ENCODE measurements at regions not wholly inside any gene's neighbourhood (a gene's known extent, or its start where the extent isn't known, plus 50 kb on each side); places are given as distances from the start of the nearest gene placed in this dataset.

DNA sequence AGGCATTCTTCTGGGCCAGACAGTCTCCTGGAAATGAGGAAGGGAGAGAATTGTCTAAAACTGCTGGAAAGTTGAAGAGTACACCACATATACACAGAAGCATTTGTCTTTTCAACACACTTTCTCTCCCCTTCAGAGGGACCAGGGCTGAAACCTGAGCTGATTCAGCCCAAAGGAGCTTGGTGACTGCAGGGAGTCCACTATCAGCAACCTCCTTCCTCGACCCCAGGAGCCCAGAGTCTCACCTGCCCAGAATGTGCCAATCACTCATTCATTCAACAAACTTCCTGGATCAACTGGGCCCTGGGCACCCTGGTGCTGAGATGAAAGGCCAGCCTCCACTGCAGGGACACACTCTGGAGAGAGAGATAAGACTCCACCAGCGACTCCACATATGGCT is 128.9 kb upstream of the VSTM2B start:
- no peak for DNase-seq (ENCODE audit: low read depth)

DNA sequence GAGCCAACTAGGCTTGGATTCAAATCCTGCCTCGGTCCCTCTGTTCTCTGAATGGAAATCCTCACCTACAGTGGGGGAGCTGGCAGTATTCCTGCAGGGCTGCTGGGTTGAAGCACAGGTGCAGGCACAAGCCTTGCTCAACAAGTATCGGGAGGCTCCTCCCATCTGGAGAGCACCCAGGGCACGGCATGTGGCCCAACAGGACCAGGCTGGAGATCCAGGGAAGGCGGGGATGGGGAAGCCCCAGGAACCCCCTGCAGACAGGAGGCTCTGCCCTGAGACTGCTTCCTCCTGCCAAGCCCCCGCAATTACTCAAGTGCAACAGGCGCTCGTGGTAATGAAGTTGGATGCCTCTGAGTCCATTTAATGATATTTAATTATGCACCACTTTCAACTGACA is 128.0 kb upstream of the VSTM2B start:
- no peak for DNase-seq (ENCODE audit: low read depth)

DNA sequence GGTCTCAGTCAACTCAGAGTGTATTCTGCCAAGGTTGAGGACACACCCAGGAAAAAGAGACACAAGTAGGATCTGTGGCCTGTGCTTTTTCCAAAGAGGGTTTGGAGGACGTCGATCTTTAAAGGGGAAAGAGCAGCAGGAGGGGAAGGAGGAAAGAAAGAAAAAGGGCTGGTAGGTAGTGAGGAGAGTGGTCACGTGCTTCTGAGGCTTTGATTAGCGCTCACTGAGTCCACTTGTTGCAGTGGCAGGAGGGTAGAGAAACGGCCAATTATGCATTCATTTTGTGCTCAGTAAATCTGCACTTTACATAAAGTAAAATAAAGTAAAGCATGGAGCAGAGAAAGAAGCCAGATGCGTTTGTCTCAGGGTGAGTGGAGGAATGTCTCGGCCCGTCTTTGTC is 126.0 kb upstream of the VSTM2B start:
- no peak for DNase-seq (ENCODE audit: low read depth)

DNA sequence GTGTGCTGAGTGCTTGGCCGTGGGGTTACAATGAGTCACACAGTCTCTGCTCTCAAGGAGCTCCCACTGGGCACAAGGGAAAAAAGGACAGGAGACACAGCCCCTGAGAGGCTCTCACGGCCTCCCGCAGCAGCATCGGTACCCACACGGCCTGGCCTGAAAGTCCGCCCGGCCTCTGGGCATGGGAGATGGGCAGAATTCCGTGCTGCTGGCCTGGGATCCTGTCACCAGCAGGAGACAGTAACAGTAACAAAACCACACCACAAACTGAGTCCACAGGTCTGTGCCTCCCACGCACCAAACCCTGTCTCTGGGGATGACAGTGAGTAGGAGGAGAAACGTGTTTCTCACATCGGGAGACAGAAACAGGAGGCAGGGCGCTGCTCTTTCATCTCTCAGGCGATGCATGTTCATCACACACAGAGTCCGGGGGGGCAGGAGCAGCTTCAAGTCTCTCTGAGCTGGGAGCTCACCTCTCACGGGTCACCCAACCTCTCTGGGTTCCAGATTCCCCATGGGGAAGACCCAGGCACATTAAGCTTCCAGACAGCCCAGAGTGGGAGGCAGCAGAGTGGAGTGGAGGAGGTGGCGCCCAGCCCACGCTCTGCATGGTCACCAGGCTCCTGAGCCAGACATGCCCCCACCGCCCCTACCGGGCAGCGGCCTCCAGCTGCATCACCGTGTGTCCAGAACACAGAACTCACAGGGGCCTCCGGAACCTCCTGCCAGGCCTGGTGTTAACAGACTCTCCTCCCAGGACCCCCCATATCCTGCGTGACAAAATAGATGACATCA is 124.7 kb upstream of the VSTM2B start:
- DNase-seq (ENCODE audit: low read depth): no peak

DNA sequence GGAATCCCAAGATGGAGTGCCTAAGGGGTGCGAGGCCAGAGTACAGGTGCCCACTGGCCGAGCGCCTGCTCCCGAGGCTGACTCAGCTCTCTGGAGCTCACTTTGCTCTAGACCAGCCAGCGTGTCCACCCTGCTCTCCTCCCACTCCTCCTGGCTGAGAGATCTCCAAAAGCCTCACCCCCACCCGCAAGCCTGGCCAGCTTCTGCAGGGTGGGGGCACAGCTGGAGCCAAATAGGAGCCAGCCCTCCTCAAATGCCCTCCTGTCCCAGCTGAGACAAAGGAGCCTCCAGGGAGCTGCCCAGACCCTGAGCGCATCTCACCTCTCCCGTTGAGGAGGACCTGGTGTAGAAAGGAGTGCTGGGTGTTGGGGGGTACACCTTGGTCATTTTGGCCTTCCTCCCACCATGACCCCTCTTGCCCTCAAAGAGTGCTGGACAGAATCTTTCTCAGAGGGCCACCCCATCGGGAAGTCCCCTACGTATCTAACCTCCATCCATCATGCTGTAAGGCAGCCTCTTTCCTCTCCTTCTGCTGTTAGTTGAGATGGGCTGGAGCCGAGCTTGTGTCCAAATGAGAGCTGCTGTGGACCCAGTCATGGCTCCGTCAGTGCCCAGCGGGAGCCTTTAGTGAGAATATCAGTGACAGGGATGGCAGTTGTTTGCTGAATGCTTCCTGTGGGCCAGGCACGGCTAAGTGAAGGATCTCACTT is 123.9 kb upstream of the VSTM2B start:
- no peak for DNase-seq (ENCODE audit: low read depth)

DNA sequence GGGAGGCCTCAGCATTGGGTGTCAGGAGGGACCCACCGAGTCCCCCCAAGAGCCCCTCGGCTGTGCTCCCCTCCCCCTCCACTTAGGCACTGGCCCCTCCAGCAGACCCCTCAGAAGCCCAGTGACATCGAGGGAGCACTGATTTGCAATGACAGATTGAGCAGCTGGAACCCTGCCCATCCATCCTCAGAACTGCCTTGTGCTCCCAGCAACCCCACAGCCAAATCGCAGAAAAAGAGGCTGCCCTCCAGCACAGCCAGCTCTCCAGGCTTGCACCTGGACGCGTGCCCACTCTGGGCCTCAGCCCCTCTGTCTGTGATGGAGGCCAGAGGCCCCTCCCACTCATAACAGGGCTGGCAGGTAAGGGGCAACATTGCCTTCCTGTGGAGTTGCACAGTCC is 123.2 kb upstream of the VSTM2B start:
- DNase-seq (ENCODE audit: low read depth): no peak

DNA sequence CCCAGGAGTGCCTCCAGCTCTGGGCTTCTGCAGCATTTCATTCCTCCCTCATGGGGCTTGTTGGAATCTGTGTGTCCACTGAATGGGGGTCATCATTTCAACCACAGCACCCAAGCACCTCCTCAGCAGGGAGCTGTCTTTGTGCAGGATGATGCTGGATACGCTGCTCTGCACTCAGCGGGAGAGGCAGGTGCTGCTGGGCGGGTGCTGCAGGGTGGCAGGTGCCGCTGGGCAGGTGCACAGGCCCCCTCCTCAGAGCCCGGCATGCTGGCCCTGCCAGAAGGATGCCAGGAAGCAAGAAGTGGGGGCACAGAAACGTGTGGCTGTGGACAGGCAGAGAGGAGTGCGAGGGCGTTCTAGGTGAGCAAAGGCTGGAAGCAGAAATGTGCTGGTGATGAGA is 121.8 kb upstream of the VSTM2B start:
- no peak for DNase-seq (ENCODE audit: low read depth)

DNA sequence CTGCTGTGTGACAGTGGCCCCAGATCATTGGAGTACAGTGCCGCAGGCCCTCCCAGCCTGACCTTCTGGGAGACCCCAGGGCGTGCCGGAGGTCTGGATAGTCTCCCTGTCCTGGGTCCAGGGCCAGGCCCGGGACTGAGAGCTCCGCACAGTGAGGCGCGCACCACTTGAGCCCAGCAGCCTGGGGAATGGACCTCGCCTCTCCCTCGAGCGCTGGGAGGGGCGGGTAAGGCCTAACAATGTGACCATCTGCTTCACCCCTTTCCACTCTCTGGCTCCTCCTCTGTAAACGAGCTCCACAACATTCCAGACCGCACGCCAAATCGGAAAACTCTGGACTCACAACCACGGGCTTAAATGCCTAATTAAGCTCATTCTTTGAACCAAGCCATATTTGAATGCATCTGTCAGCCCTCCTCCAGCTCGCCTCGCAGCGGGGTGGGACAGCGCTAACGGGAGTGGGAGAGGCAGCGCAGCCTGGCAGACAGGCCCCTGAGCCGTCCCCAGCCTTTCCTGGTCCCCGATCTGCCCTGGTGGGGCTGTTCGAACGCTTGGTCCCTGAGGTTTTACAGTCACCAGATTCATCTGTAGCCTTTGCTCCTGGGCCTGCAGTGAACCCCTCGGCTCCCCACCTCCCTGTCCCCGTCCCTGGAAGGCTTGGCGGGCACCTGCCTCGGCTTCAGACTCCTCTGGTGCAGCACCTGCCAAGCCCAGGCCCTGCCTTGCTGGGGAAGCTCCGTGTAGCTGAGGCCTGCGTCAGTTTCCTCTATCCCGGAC is 120.7 kb upstream of the VSTM2B start:
- no peak for DNase-seq (ENCODE audit: low read depth)

DNA sequence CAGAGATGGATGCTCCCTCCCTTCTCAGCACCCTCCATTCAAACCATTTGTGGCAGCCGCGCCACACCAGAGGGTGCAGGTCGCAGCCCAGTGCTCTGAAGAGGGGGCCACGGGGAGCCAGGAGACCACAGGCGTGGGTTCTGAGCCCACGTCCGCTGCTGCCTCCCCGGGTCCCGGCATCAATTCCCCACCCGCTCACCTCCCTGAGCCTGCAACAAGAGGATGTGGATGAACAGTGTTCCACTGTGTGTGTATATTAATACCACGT is 120.1 kb upstream of the VSTM2B start:
- no peak for DNase-seq (ENCODE audit: low read depth)

DNA sequence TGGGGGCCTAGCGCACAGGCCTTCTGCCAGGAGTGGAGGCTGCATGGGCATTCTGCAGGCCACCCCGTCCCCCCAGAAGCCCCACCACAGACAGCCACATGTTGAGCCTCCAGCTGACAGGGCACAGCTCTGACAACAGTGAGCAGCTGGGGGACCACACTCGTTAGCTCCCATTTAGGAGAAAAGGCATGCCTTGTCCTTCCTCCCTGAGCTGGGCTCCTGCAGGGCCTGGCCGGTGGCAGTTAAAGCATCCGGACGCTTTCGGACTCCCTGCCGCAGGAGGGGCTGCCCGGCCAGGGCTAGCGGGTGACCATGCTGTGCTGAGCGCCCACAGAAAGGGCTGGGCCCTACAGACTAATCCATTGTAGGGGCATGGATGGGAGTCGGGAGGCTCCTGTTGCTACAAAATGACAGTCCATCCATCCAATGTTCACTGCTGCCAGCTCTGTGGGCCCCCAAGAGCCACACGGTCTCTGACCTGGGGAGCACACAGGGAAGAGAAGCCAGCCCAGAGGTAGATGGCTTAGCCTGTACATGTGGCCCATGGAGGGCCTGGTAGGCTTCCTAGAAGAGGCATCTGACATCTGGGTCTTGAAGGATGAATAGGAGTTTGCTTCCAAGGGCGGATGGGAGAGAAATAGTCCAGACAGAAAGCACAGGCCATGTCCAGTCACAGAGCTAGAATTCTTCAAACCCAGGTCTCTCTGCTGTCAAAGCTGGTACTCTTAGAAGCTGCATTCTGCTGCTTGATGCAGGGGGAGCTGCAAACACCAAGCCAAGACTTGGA is 116.5 kb upstream of the VSTM2B start:
- DNase-seq (ENCODE audit: low read depth): no peak

DNA sequence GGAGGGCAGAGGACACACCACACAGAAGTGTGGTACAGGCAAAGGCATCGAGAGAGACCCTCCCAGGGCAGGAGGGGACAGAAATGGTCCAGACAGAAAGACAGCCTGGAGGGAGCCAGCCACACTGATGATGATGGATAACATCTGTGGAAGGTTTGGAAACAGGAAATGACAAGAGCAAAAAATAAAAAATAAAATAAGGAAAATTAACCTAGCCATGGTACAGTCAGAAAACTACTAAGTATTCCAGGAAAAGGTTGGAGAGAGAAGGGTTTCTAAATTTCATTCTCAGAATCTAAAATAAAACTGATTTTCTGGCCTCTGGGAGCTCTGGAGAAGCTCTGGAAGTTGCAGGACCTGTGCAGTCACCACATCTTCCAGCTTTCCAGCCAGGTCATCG is 115.2 kb upstream of the VSTM2B start:
- DNase-seq (ENCODE audit: low read depth): no peak

DNA sequence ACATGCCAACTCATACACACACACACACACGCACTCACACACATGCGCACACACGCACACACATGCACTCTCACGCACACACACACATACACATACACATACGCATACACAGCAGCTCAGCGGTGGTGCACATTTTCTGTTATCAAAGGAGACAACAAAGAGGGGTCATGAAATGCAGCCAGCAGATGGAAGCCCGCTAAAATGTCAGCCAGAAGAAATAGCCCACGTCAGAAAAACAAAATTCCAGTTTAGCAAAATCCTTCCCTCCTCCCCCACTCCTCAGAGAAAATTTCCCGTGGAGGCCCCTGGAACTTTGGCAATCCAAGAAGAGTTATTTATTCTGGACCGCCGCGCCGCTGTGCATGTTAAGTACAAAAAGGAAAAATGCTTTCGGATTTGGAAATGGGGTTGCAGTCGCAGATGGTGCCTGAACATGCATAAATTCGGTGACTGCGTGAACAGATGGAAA is 114.6 kb upstream of the VSTM2B start:
- DNase-seq (ENCODE audit: low read depth): no peak

DNA sequence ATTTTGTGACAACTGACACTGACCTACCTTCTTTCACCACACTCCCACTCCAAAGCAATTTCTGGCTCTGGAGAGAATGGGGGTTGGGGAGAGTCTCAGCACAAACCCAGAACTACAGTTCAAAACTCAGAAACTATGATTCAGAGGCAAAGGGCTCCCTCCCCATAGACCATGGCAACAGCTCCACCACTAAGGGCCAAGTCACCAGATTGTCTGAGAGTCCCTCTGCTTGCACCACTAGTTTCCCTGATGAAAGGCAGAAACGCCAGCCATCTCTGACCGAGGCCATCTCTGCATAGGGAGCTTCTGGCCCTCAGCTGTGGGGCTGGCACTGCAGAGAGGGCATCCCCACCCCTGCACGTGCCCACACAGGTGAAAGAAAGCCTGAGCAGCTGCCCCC is 112.4 kb upstream of the VSTM2B start:
- no peak for DNase-seq (ENCODE audit: low read depth)

DNA sequence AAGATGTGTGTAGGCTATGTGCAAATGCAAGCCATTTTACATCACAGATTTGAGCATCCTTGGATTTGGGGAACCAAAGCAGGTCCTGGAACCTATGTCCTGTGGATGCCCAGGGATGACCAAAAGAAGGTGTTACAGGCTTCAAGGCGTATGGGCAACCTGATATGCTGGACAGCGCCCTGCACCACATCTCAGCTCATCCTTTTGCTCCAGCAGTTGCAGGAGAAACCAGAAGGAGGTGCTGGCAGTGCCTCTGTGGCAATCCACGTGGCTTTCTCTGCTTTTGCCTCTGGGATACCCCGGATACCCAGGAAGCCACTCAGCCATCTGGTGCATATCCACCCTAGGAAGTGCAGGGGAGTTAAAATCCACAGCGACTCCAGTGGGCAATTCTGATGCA is 110.3 kb upstream of the VSTM2B start:
- DNase-seq (ENCODE audit: low read depth): no peak

DNA sequence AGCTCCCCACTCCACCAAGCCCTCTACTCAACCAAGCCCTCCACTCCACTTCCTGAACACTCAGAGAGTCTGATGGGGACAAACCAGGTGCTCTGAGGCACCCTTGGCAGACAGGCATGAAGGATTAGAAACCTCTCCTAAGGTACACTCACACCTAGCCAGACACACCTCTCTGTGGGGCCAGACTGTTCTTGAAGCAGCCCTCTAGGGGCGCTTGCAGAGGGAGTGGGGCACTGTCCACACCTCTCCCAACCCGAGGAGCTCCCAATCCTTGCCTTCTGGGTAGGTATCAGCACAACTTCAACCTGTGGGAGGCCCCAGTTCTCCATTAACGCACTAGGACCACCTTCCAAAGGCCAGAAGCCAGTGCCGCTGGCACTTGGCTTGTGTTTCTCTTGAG is 108.7 kb upstream of the VSTM2B start:
- no peak for DNase-seq (ENCODE audit: low read depth)

DNA sequence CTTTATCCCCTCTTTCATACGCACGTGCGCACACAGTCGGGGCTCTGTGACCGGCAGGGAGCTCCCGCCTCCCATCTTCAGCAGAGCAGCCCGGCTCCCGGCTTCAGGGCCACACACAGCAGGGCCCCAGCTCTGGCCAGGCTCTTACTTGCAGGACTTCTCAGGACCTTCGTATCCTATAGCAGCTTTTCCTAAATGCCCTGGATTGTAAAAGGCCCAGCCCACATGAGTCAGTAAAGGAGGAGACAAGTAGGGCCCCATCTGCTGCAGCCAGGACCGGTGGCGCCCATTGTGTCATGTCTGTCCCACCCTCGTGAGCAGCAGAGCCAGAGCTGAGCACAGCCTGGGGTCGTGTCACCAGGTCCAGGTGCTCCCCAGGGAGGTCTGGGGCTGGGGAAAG is 107.6 kb upstream of the VSTM2B start:
- DNase-seq (ENCODE audit: low read depth): no peak

DNA sequence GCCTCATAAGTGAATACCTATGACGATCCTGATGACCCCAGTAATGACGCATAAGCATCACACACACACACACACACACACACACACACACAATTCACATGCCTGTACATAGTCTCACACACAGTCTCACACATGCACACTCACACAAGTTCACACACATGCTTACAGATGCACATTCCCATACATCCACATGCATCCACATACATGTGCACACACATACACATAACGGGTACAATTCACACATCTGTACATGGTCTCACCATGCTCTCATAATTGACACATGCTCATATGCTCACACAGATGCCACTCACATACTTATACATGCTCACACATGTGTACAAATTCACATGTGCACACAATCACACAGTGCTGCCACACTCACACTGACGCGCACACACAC is 105.7 kb upstream of the VSTM2B start:
- no peak for DNase-seq (ENCODE audit: low read depth)

DNA sequence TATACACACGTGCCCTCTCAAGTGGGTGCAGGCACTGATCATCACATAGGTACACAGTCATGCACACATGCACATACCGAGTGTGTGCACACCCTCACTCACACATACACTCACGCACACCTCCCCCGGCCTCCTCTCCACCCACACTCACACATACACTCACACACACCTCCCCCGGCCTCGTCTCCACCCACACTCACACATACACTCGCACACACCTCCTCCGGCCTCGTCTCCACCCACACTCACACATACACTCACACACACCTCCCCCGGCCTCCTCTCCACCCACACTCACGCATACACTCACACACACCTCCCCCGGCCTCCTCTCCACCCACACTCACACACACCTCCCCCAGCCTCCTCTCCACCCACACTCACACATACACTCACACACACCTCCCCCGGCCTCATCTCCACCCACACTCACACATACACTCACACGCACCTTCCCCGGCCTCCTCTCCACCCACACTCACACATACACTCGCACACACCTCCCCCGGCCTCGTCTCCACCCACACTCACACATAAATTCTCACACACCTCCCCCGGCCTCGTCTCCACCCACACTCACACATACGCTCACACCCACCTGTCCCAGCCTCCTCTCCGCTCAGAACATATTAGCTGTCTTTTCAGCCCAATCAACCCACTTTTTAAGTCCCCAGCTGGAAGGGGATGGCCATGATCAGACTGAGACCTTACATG is 105.2 kb upstream of the VSTM2B start:
- DNase-seq (ENCODE audit: low read depth): no peak

DNA sequence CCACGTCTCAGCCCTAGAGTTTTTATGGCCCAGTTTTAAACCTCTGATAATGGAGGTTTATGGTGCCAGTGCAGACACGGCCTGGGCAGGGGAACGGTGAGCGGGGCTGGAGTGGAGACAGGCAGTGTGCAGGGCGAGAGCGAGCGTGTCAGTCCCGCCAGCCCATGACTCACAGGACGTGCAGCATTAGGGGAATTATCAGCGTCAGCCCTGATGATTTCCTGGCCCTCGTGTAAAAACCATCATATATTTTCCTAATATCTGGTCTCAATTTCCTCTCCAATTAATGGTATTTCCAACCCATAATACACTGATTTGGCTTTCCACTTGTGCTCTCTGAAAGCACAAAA is 104.6 kb upstream of the VSTM2B start:
- DNase-seq (ENCODE audit: low read depth): no peak

DNA sequence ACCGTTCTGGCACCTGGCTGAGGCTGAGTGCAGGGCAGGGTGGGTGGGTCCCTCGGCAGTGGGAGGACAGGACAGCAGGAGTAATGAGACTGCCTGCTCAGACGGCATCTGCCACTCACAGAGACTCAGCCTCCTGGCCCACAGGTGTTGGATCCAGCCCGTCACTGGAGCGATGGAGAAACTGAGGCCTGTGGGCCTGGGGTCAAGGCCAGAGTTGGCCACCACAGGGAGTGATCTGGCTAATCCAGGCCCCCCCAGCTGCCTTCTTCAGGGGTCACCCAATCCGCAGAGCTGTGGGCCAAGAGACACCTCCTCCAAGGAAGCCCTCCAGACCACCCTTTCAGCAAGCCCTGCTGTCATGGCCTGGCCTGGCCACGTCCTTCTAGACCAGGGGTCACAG is 103.7 kb upstream of the VSTM2B start:
- DNase-seq (ENCODE audit: low read depth): no peak

DNA sequence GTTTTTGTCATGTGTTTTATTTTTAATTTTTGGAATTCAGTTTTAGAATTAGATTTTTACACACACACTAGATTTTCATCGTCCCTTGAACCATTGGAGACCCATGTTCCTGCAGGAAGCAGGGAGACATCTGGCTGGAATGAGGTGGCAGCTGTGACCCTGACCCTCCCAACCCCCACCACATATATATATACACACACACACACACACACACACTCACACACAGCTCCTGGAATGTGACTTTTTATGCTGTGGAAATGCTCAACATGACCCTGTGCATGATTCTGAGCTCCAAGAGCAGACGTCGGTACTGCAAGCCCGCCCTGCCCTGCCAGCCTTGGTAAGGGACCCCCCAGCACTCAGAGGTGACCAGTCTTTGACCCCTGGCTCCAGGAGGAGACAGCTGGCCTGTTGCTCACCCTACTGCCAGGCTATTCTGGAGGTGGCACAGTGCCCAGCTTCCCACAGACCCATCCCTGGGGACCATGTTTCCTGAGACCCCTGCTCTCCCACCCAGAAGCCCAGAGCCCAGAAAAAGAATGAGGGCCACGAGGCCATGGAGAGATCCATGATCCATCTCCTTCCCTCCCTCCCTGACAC is 103.2 kb upstream of the VSTM2B start:
- DNase-seq (ENCODE audit: low read depth): no peak

DNA sequence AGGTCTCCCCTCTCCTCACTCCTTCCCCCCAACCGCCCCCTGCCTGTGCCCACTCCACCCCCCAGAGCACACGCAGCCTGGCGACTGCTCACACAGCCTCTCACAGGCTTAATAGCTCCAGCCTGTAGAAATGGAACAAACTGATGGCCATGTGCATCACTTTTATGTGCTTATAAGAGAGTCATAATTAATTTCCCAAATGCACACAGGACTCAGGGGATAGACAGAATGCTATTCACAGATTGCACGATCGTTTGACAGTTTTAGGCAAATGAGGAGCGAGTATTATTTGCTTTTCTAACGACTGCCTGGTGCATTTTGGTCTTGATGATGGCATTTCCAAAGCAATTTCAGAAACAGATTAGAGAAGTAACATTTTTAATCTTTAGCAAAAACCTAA is 97.7 kb upstream of the VSTM2B start:
- no peak for DNase-seq (ENCODE audit: low read depth)
